HepG2 (cell line): ENCODE measurements at regions not wholly inside any gene's neighbourhood (a gene's known extent, or its start where the extent isn't known, plus 50 kb on each side); places are given as distances from the start of the nearest gene placed in this dataset.

ENCODE experiments used
- ATAC-seq: fragments of 200-7000 bp; cut with Tn5 transposase; 3 replicates; pipeline ENCODE4 v1.9.1; 2020; ENCODE audit warnings: mild to moderate bottlenecking, moderate library complexity
- BruUV-seq: library from RNA; stranded (reverse); fragments of 400-500 nt; replicated peaks from 2 replicates; lab custom pipeline; 2021; lab: Mats Ljungman, UMichigan
- CTCF ChIA-PET: fragments of 300-600 bp; formaldehyde crosslinking; extraction: SDS; loops from one replicate; lab custom pipeline; 2021; ENCODE audit warnings: low total read pairs, inconsistent platforms, low intra/inter-chr PET ratio; lab: Yijun Ruan, JAX
- POLR2A ChIA-PET: fragments of 350-600 bp; sonication (Branson Sonifier 250); formaldehyde crosslinking; loops from one replicate; lab custom pipeline; 2020; ENCODE audit warnings: antibody characterized with exemption, inconsistent platforms; lab: Yijun Ruan, JAX
- DNase-seq: peaks from one replicate; pipeline ENCODE4 v3.0.0-alpha.2; 2015; ENCODE audit warnings: low spot score
- FAIRE-seq: peaks from 3 replicates; lab custom pipeline; 2011; peaks lifted over from hg19 to GRCh38; lab: Jason Lieb, UNC
- H2AFZ ChIP-seq: one replicate; pipeline ENCODE4 v1.6.1; 2011; ENCODE audit warnings: low read length, inconsistent platforms
- H3K27ac ChIP-seq: fragments of 300-600 bp; 3 replicates; pipeline ENCODE4 v1.8.0; 2011; ENCODE audit warnings: mixed run types, mild to moderate bottlenecking, mixed read lengths, low read length, inconsistent platforms; ENCODE audit not compliant: insufficient read depth; ENCODE audit errors: extremely low read length
- H3K27me3 ChIP-seq, 2 experiments: fragments of 200-600 bp in 1 of 2; 2 replicates in 1 of 2; 3 replicates in 1 of 2; pipeline versions ENCODE4 v1.6.0 to v1.8.0; 2011; ENCODE audit warnings: low read length in 2 of 2, mild to moderate bottlenecking in 2 of 2, moderate library complexity in 2 of 2, inconsistent platforms in 1 of 2; ENCODE audit not compliant: insufficient read depth in 2 of 2, control insufficient read depth in 1 of 2
- H3K36me3 ChIP-seq, 2 experiments: fragments of 200-600 bp in 1 of 2; replicated peaks in 1 of 2; 2 replicates in 1 of 2; 3 replicates in 1 of 2; pipeline versions ENCODE4 v1.5.1 to v1.8.0; 2011; ENCODE audit warnings: low read length in 2 of 2, inconsistent platforms in 1 of 2; ENCODE audit not compliant: insufficient read depth in 2 of 2, control insufficient read depth in 1 of 2
- H3K4me1 ChIP-seq: 2 replicates; pipeline ENCODE4 v1.5.1; 2012; ENCODE audit warnings: low read length, inconsistent platforms; ENCODE audit not compliant: insufficient read depth
- H3K4me2 ChIP-seq: 2 replicates; pipeline ENCODE4 v1.6.0; 2011; ENCODE audit warnings: low read depth, low read length, inconsistent platforms
- H3K4me3 ChIP-seq, 3 experiments: fragments of 200-600 bp in 1 of 3; sonication (generic), shearing (Covaris generic) in 1 of 3; replicated peaks in 1 of 3; 2 replicates each; pipeline ENCODE4 v1.5.1; 2011 to 2016; ENCODE audit warnings: low read length in 3 of 3, inconsistent platforms in 2 of 3, low read depth in 2 of 3, mild to moderate bottlenecking in 2 of 3, control low read depth in 1 of 3, mixed read lengths in 1 of 3; ENCODE audit not compliant: insufficient read depth in 1 of 3
- H3K79me2 ChIP-seq: one replicate; pipeline ENCODE4 v1.6.1; 2011; ENCODE audit warnings: low read length, inconsistent platforms; ENCODE audit not compliant: insufficient read depth
- H3K9ac ChIP-seq: 2 replicates; pipeline ENCODE4 v1.6.0; 2011; ENCODE audit warnings: mild to moderate bottlenecking, low read depth, low read length, inconsistent platforms; ENCODE audit not compliant: insufficient read depth
- H3K9me3 ChIP-seq: 2 replicates; pipeline ENCODE4 v1.5.1; 2012; ENCODE audit warnings: mild to moderate bottlenecking, low read length
- H4K20me1 ChIP-seq: 2 replicates; pipeline ENCODE4 v1.6.0; 2011; ENCODE audit warnings: inconsistent platforms, mild to moderate bottlenecking, low read length, moderate library complexity; ENCODE audit not compliant: insufficient read depth
- ATF3 ChIP-seq: sonication (generic); formaldehyde crosslinking; IDR thresholded peaks from 2 replicates; pipeline ENCODE4 v1.4.0; 2020; ENCODE audit warnings: missing genetic modification reagents
- CBX5 ChIP-seq: sonication (generic); formaldehyde crosslinking; IDR thresholded peaks from 2 replicates; pipeline ENCODE4 v1.4.0; 2020; ENCODE audit warnings: missing genetic modification reagents, borderline replicate concordance
- CEBPG ChIP-seq: IDR thresholded peaks from 2 replicates; pipeline ENCODE4 v1.6.1; 2016
- CREBL2 ChIP-seq: sonication (generic); formaldehyde crosslinking; IDR thresholded peaks from 2 replicates; pipeline ENCODE4 v1.8.1; 2023; ENCODE audit warnings: missing genetic modification reagents, mild to moderate bottlenecking, borderline replicate concordance
- FIP1L1 ChIP-seq: fragments of 200-400 bp; formaldehyde crosslinking; IDR thresholded peaks from 2 replicates; pipeline ENCODE4 v1.6.1; 2018; ENCODE audit warnings: low read depth, mild to moderate bottlenecking, low read length, moderate library complexity, borderline replicate concordance; ENCODE audit not compliant: insufficient read depth
- HCFC1 ChIP-seq: fragments of 150-350 bp; IDR thresholded peaks from 2 replicates; pipeline ENCODE4 v1.6.1; 2014; ENCODE audit warnings: low read depth, low read length
- HMG20A ChIP-seq: IDR thresholded peaks from 2 replicates; pipeline ENCODE4 v1.6.1; 2016; ENCODE audit warnings: borderline replicate concordance
- KLF6 ChIP-seq: IDR thresholded peaks from 2 replicates; pipeline ENCODE4 v1.8.0; 2016; ENCODE audit warnings: missing biosample characterization, missing genetic modification reagents
- KMT2A ChIP-seq: sonication (generic); formaldehyde crosslinking; IDR thresholded peaks from 2 replicates; pipeline ENCODE4 v1.4.0; 2020; ENCODE audit warnings: missing genetic modification reagents
- NFE2L1 ChIP-seq: sonication (generic); formaldehyde crosslinking; IDR thresholded peaks from 2 replicates; pipeline ENCODE4 v1.4.0; 2020; ENCODE audit warnings: missing genetic modification reagents, mild to moderate bottlenecking, borderline replicate concordance
- NR0B2 ChIP-seq: sonication (generic); formaldehyde crosslinking; IDR thresholded peaks from 2 replicates; pipeline ENCODE4 v1.4.0; 2020; ENCODE audit warnings: mild to moderate bottlenecking, missing genetic modification reagents
- POLR2A ChIP-seq, 2 experiments: IDR thresholded peaks; 2 replicates each; pipeline ENCODE4 v1.6.1; 2011; ENCODE audit warnings: low read depth in 2 of 2, low read length in 2 of 2, mild to moderate bottlenecking in 1 of 2, moderate library complexity in 1 of 2; ENCODE audit not compliant: insufficient read depth in 1 of 2
- REST ChIP-seq, 2 experiments: IDR thresholded peaks; 2 replicates each; pipeline ENCODE4 v1.6.1; 2011 to 2012; ENCODE audit warnings: low read length in 2 of 2, borderline replicate concordance in 1 of 2, low read depth in 1 of 2, mild to moderate bottlenecking in 1 of 2, moderate library complexity in 1 of 2
- SMARCC2 ChIP-seq: fragments of 450-650 bp; IDR thresholded peaks from 2 replicates; pipeline ENCODE4 v1.6.1; 2017; ENCODE audit warnings: antibody characterized with exemption, mild to moderate bottlenecking
- SUZ12 ChIP-seq: fragments of 150-350 bp; IDR thresholded peaks from 2 replicates; pipeline ENCODE4 v1.6.1; 2014; ENCODE audit warnings: low read depth, low read length
- ZNF343 ChIP-seq: sonication (generic); formaldehyde crosslinking; IDR thresholded peaks from 2 replicates; pipeline ENCODE4 v1.4.0; 2020; ENCODE audit warnings: mild to moderate bottlenecking, missing genetic modification reagents
- ZNF678 ChIP-seq: sonication (generic); formaldehyde crosslinking; IDR thresholded peaks from 2 replicates; pipeline ENCODE4 v1.4.0; 2020; ENCODE audit warnings: mild to moderate bottlenecking, missing genetic modification reagents
- ZSCAN12 ChIP-seq: sonication (generic); formaldehyde crosslinking; IDR thresholded peaks from 2 replicates; pipeline ENCODE4 v1.9.0; 2021; ENCODE audit warnings: mild to moderate bottlenecking, missing genetic modification reagents
- WGBS: methylation state at CpG from one replicate; pipeline ENCODE4 v1.1.6; 2017; ENCODE audit warnings: low lambda C conversion rate; 5-methylcytosine and 5-hydroxymethylcytosine counted together
- in situ Hi-C: cut with HindIII; loops from 2 replicates; pipeline ENCODE4 v1.10.0; 2017; ENCODE audit warnings: low pct_unique_long_range_greater_than_20kb; ENCODE audit not compliant: extremely low pct_ligation_motif_present
- intact Hi-C: fragments of 100-400 bp; cut with micrococcal nuclease; formaldehyde crosslinking; loops from one replicate; pipeline ENCODE4 v1.10.0; 2022; ENCODE audit not compliant: unreplicated experiment

GRCh38 chr2:160614391-160614790, 120.8 kb upstream of the RBMS1 start:
- H3K4me2 ChIP-seq = no peak overlapping the region
- H3K9me3 ChIP-seq = no peaks in the 10 kb centered on the region
- ATAC-seq = no peak
- FAIRE-seq = no peak
- H3K27me3 ChIP-seq = no peaks in the 10 kb centered on the region
- no peak overlapping the region for H3K9ac ChIP-seq
- in situ Hi-C loops = no loop called here
- no peaks in the 10 kb centered on the region for H3K79me2 ChIP-seq
- no peak overlapping the region for H2AFZ ChIP-seq
- no peak overlapping the region for H3K4me3 ChIP-seq
- no peaks in the 10 kb centered on the region for H3K36me3 ChIP-seq
- no TSS peak for BruUV-seq
- no peaks in the 10 kb centered on the region for H4K20me1 ChIP-seq
- CTCF ChIA-PET = no interaction called here
- DNase-seq = no peak
- H3K27ac ChIP-seq = no peak overlapping the region
- intact Hi-C loops = no loop called here
- TF ChIP-seq CEBPG (CRISPR knock-in tag) (no peak), ATF3 (no peak), ZNF678 (no peak), CREBL2 (CRISPR knock-in tag) (no peak), ZNF343 (CRISPR knock-in tag) (no peak), POLR2A (IDR thresholded peaks at IDR 0.05; ENCODE audit: insufficient read depth in 1 of 2, low read depth in 2 of 2, low read length in 2 of 2) (no peak), CBX5 (no peak), FIP1L1 (no peak), NR0B2 (no peak)
- no peaks in the 10 kb centered on the region for H3K4me1 ChIP-seq
- POLR2A ChIA-PET = no interaction called here

DNA sequence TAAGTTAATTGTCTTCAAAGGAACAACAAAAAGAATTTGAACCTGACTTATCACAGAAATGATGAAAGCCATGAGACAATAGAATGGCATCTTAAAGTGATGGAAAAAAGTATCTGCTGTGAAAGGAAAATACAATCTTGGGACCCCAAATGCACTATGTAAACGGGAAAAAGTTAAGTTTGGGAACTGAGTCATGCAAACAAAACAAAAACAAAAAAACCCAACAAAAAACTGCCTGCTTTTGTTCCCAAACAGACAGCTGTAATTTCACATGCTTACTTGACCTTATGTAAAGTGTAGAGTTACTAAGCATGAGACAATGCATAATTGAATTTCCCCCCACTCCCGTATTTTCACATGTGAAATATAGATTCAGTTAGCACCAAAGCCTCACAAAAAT, 122.1 kb upstream of the RBMS1 start:
- DNase-seq = no peak
- no peak overlapping the region for H2AFZ ChIP-seq
- ChIA-PET CTCF (no interaction called here), POLR2A (no interaction called here)
- no peak for ATAC-seq
- intact Hi-C loops = no loop called here
- H3K9me3 ChIP-seq = no peaks in the 10 kb centered on the region
- BruUV-seq = no TSS peak
- no peak overlapping the region for H3K4me2 ChIP-seq
- in situ Hi-C loops = no loop called here
- H3K36me3 ChIP-seq = no peaks in the 10 kb centered on the region
- H3K79me2 ChIP-seq = no peaks in the 10 kb centered on the region
- H4K20me1 ChIP-seq = no peaks in the 10 kb centered on the region
- H3K9ac ChIP-seq = no peak overlapping the region
- FAIRE-seq = no peak
- H3K4me3 ChIP-seq = no peak overlapping the region
- WGBS = 1% methylated on average over 2 of the region's 2 CpGs
- H3K4me1 ChIP-seq = no peaks in the 10 kb centered on the region
- H3K27me3 ChIP-seq = no peaks in the 10 kb centered on the region
- H3K27ac ChIP-seq = no peak overlapping the region
- TF ChIP-seq KMT2A (no peak), REST (IDR thresholded peaks at IDR 0.05; ENCODE audit: borderline replicate concordance in 1 of 2, low read depth in 1 of 2, low read length in 2 of 2) (no peak), SMARCC2 (no peak), SUZ12 (no peak), ZSCAN12 (CRISPR knock-in tag) (no peak), HMG20A (CRISPR knock-in tag) (no peak), HCFC1 (no peak), KLF6 (no peak), NFE2L1 (CRISPR knock-in tag) (no peak)
